Neural progenitor cell (in vitro differentiated cells): ENCODE measurements at regions not wholly inside any gene's neighbourhood (a gene's known extent, or its start where the extent isn't known, plus 50 kb on each side); places are given as distances from the start of the nearest gene placed in this dataset.

Experiments used
- CTCF ChIP-seq: fragments of 200-600 bp; sonication (generic); IDR thresholded peaks from 2 replicates; pipeline ENCODE4 v1.5.1; 2017; ENCODE audit warnings: antibody characterized with exemption, mild to moderate bottlenecking
- EZH2 ChIP-seq: fragments of 200-600 bp; sonication (generic); IDR thresholded peaks from 2 replicates; pipeline ENCODE4 v1.6.1; 2017; ENCODE audit warnings: antibody characterized with exemption, mild to moderate bottlenecking, moderate library complexity

GRCh38 chr4:26252349-26253025 lies 68.3 kb upstream of the RBPJ start:
- TF ChIP-seq CTCF (no peak), EZH2 (no peak)
